ENCODE measurements at regions not wholly inside any gene's neighbourhood (a gene's known extent, or its start where the extent isn't known, plus 50 kb on each side); places are given as distances from the start of the nearest gene placed in this dataset.

DNA sequence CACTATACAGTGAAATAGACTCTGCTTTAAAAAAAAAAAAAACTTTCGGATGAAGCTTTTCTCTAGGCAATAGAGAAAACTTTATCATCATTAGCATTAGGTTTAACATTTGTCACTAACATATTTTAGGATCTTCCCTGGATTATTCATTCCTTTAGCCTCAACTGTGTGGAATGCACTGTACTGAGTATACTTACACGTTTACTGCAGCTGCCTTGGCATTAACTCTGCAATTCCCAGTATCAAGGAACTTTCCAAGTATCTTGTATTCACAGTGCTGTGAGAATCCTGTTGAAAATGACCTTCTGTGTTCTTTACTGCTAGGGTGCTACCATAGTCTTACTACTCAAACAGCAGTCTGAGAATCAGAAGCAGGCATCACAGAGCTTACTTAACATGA lies 328.2 kb upstream of the COL3A1 start:
- DNase-seq (ENCODE audit: extremely low spot score): no peak
- POLR2A ChIA-PET: no interaction called here
- TF ChIP-seq FOXM1 (IDR thresholded peaks at IDR 0.05; ENCODE audit: borderline replicate concordance): no peak
- TF ChIP-seq NFRKB (IDR thresholded peaks at IDR 0.05): no peak
- no peak for TF ChIP-seq SP1 (IDR thresholded peaks at IDR 0.05)
- no peak for TF ChIP-seq PKNOX1 (IDR thresholded peaks at IDR 0.05)
- TF ChIP-seq ZNF384 (IDR thresholded peaks at IDR 0.05): no peak
- TF ChIP-seq SUZ12 (IDR thresholded peaks at IDR 0.05): no peak
- TF ChIP-seq LEF1 (IDR thresholded peaks at IDR 0.05; ENCODE audit: borderline replicate concordance): no peak
- no peak for TF ChIP-seq ARNT (IDR thresholded peaks at IDR 0.05)
- TF ChIP-seq FOXA1 (IDR thresholded peaks at IDR 0.05): no peak
- no peak for TF ChIP-seq BHLHE40 (IDR thresholded peaks at IDR 0.05; ENCODE audit: borderline replicate concordance)
- TF ChIP-seq CTBP1 (IDR thresholded peaks at IDR 0.05; ENCODE audit: borderline replicate concordance): no peak
- TF ChIP-seq TARDBP (IDR thresholded peaks at IDR 0.05): no peak
- no peak for TF ChIP-seq HDGF (IDR thresholded peaks at IDR 0.05; ENCODE audit: borderline replicate concordance)
- no peak for TF ChIP-seq ELF4 (IDR thresholded peaks at IDR 0.05)
- TF ChIP-seq FOXK2 (IDR thresholded peaks at IDR 0.05): no peak
- CTCF ChIA-PET: no interaction called here

DNA sequence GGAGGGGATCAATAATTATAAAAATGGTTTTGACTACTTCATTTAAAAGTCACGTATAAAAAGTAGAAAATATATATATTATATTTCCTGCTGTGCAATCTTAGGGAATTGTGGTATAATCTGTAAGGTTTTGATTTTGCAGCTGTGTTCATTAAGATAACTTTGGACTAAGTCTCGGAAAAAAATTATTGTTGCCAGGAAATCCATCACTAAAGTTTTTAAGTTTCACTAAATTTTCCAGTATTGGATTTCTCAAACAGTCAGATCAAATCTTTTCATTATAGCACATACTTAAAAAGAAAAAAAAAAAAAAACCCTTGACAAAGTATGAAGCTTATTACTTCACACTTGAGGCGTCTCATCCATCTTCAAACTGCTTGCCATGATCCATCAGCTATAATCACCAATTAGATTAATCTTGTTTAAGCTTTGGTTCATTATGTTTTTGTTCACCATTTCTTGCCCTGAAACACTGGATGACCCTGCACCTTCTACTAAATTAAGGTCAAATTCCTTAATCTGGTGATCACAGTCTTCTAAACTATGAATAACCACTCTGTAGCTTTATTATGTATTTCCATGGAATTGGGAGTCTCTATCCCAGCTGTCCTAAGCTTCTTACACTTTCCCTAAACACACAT lies 326.6 kb upstream of the COL3A1 start:
- ChIA-PET CTCF (no interaction called here), POLR2A (no interaction called here)
- no peak for DNase-seq (ENCODE audit: extremely low spot score)
- TF ChIP-seq ELF4 (IDR thresholded peaks at IDR 0.05): no peak
- no peak for TF ChIP-seq SP1 (IDR thresholded peaks at IDR 0.05)
- no peak for TF ChIP-seq TARDBP (IDR thresholded peaks at IDR 0.05)
- TF ChIP-seq LEF1 (IDR thresholded peaks at IDR 0.05; ENCODE audit: borderline replicate concordance): no peak
- no peak for TF ChIP-seq ARNT (IDR thresholded peaks at IDR 0.05)

DNA sequence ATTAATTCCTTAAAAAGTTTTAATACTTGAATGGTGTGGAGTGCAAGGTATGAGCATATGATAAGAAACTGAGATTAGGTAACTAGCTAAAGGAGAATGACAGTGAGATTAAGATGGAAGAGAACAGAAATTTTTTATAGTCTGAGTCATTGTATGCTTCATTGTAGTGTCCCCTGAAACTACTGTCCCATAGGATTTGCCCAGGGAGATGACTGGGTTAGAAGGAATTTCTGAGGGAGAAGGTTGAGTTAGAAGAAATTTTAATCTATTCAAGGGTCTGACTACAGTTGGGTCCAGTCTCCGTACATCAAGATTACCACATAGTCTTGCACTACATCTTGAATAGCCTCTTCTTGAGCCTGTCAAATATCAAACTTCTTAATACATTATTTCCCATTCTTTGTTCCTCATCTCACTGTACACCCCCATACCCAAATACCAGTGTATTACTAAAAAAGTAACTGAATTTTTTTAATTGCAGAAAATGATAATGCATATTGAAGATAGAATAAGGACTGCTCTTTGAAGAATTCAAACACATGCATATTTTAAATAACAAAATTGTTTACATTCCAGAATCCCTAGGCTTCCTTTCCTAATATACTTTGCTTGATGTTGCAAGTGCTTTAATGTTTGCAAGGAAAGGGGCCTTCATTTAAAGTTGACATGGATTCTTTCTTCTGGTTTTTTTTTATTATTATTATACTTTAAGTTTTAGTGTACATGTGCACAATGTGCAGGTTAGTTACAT lies 314.3 kb upstream of the COL3A1 start:
- ChIA-PET POLR2A (no interaction called here), CTCF (no interaction called here)
- DNase-seq (ENCODE audit: extremely low spot score): no peak
- TF ChIP-seq PKNOX1 (IDR thresholded peaks at IDR 0.05) (no peak), FOXK2 (IDR thresholded peaks at IDR 0.05) (no peak), FOXM1 (IDR thresholded peaks at IDR 0.05; ENCODE audit: borderline replicate concordance) (no peak)

GRCh38 chr2:188663301-188663700 lies 310.9 kb upstream of the COL3A1 start:
- TF ChIP-seq CTBP1 (IDR thresholded peaks at IDR 0.05; ENCODE audit: borderline replicate concordance): no peak
- no peak for TF ChIP-seq FOXK2 (IDR thresholded peaks at IDR 0.05)
- no peak for TF ChIP-seq ZNF384 (IDR thresholded peaks at IDR 0.05)
- TF ChIP-seq L3MBTL2 (conservative IDR thresholded peaks at IDR 0.05): no peak
- no peak for TF ChIP-seq BHLHE40 (IDR thresholded peaks at IDR 0.05; ENCODE audit: borderline replicate concordance)
- TF ChIP-seq SP1 (IDR thresholded peaks at IDR 0.05): no peak
- TF ChIP-seq ARNT (IDR thresholded peaks at IDR 0.05): no peak
- no peak for TF ChIP-seq LEF1 (IDR thresholded peaks at IDR 0.05; ENCODE audit: borderline replicate concordance)
- TF ChIP-seq PKNOX1 (IDR thresholded peaks at IDR 0.05): no peak
- no peak for TF ChIP-seq FOXM1 (IDR thresholded peaks at IDR 0.05; ENCODE audit: borderline replicate concordance)
- no peak for TF ChIP-seq HDGF (IDR thresholded peaks at IDR 0.05; ENCODE audit: borderline replicate concordance)
- ChIA-PET CTCF (no interaction called here), POLR2A (no interaction called here)
- DNase-seq (ENCODE audit: extremely low spot score): no peak

DNA sequence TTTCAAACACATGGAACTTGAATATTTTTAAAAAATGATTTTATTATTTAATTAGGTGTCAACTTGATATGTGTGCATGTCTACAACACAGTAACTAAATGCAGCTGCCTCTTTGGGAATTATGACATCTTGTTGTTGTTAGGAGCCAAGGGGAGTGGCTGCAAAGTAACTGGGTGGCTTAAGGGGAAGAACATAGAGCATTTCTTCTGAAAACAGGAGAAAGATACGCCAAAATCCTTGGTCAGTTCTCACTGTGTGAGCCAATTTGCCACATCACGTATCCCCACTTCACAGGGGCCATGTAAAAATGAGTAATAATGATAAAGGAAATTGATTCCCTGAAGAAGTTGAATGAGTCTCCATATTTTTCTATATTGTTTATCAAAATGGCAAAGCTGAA lies 309.8 kb upstream of the COL3A1 start:
- CTCF ChIA-PET: no interaction called here
- POLR2A ChIA-PET: no interaction called here
- TF ChIP-seq BHLHE40 (IDR thresholded peaks at IDR 0.05; ENCODE audit: borderline replicate concordance) (no peak), FOXK2 (IDR thresholded peaks at IDR 0.05) (no peak), SUZ12 (IDR thresholded peaks at IDR 0.05) (no peak), FOXA1 (IDR thresholded peaks at IDR 0.05) (no peak), SP1 (IDR thresholded peaks at IDR 0.05) (no peak), LEF1 (IDR thresholded peaks at IDR 0.05; ENCODE audit: borderline replicate concordance) (no peak), ARNT (IDR thresholded peaks at IDR 0.05) (no peak), NFRKB (IDR thresholded peaks at IDR 0.05) (no peak), ELF4 (IDR thresholded peaks at IDR 0.05) (no peak), CTBP1 (IDR thresholded peaks at IDR 0.05; ENCODE audit: borderline replicate concordance) (no peak), HDGF (IDR thresholded peaks at IDR 0.05; ENCODE audit: borderline replicate concordance) (no peak), PKNOX1 (IDR thresholded peaks at IDR 0.05) (no peak), L3MBTL2 (conservative IDR thresholded peaks at IDR 0.05) (no peak), FOXM1 (IDR thresholded peaks at IDR 0.05; ENCODE audit: borderline replicate concordance) (no peak), ZNF384 (IDR thresholded peaks at IDR 0.05) (no peak), TARDBP (IDR thresholded peaks at IDR 0.05) (no peak)
- no peak for DNase-seq (ENCODE audit: extremely low spot score)

Measured in HEK293T (cell line).